GM18868 (cell line): ENCODE measurements at regions not wholly inside any gene's neighbourhood (a gene's known extent, or its start where the extent isn't known, plus 50 kb on each side); places are given as distances from the start of the nearest gene placed in this dataset.

Source experiments
- ATAC-seq: cut with Tn5 transposase; IDR thresholded peaks from one replicate; pipeline ENCODE4 v1.9.1; 2021; ENCODE audit warnings: mild to moderate bottlenecking, moderate library complexity; ENCODE audit not compliant: unreplicated experiment

DNA sequence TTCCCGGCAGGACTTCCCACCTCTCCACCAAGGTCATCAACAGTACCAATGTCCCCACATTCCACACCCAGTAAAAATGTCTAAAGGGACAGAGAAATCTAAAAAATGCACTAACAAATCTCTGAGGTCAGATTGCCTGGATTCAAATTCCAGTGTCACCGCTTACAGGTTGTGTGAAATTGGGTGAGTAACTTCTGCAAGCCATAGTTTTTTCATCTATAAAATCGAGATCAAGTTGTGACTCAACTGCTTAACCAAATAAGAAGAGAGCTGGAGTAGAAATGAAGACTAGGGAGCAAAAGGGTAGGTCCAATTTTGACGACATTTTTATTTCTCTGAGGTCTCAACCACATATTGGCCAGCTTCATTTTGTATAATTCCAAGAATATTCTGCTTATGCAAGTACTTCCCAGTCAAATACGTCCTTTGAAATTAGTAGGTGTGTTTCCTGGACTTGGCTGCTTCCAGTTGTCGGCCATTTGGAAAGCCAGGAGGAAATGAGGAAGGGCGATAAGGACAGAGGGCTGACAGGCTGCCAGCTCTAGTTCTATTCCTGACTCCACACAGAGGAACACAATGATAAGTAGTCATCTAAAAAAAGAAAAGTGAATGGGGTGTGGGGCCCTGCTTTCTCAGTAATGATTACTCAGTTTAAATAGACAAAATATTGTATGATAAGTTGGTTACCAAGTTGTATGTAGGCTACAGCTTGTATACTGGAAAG is 57.7 kb upstream of the ZC3H11B start:
- no peak for ATAC-seq

DNA sequence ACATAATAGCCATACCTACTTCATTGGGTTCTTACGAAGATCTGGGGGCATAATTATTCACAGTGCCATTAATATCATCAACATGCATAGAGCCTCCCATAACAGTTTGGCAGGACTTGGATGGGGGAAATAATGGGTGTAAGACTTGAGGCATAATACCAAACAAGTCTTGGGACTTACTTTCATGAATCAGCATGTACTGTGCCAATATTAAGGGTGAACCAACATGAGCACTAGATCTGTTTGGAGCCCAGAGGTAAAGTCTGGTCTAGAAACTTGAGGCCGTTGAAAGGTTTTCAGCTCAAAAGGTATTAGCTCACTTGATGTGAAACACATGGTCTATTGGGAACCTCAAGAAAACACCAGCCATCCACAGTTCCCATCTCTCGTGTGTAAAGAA is 56.7 kb upstream of the ZC3H11B start:
- no peak for ATAC-seq

DNA sequence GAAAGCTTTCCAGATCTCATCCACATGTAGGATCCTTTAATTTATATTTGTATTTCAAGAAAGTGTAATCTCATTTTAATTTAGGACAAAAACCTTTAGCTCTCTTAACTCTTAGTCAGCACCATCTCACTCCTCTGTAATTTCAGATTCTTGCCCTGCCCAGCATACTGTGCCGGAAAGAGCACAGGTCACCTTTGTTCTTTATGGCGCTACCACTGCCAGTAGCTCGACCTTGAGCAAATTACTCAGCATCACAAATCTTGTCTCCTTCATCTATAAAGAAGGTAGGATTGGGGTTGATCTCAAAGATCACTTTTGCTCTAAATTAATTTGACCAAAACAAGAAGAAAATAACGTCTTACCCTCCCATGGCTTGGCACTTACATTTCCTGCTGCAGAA is 56.1 kb upstream of the ZC3H11B start:
- ATAC-seq, result no peak

DNA sequence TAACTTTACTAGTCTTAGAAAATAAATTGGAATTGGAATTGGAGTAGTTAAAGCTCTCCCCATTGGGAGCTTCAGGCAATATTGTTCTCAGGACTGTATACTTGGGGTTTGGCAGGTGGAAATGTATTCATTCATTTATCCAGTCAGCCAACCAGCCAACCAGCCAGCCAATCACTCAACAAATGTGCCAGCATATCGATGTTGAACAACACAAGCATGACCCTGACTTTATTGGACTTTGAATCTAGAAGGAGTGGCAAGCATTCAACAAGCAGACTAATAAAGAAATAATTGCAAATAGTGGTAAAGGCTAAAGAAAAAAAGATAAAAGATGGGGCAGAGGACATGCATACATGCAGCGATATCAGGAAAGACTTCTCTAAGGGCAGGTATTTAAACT is 55.5 kb upstream of the ZC3H11B start:
- no peak for ATAC-seq

DNA sequence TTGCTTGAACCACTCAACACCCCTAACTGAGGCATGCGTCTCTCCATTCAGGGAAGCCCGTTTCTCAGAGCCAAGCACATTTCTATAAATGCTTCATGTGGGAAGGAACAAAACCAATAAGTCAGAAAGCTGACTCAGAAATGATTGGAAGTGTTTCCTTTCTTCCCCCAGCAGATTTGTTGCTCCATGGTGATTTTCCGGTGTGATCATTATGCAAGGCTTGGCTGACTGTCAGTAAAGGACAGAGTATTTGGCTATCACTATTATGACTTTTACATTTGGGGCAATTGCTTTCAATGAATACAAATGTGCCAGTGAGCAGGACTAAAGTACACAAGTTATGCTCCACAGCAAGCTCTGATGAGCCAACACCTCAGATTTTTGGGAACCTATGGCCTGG is 53.3 kb upstream of the ZC3H11B start:
- ATAC-seq, result no peak

DNA sequence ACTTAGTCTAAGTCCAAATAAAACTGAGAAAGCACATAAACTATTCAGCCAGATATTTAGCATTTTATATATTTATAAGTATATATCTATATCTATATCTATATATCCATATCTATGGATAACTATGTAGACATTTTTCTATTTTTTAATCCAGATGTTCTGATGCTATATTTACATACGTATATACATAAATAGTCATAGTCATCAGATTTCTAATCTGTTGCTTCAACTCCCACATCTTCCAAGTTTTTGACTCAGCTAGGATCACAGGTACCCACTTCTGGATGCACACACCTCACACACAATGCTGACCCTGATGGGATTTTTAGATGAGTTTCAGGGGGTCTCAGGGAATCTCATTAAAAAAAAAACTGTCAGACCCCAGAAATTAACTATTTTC is 52.2 kb upstream of the ZC3H11B start:
- ATAC-seq, result no peak

DNA sequence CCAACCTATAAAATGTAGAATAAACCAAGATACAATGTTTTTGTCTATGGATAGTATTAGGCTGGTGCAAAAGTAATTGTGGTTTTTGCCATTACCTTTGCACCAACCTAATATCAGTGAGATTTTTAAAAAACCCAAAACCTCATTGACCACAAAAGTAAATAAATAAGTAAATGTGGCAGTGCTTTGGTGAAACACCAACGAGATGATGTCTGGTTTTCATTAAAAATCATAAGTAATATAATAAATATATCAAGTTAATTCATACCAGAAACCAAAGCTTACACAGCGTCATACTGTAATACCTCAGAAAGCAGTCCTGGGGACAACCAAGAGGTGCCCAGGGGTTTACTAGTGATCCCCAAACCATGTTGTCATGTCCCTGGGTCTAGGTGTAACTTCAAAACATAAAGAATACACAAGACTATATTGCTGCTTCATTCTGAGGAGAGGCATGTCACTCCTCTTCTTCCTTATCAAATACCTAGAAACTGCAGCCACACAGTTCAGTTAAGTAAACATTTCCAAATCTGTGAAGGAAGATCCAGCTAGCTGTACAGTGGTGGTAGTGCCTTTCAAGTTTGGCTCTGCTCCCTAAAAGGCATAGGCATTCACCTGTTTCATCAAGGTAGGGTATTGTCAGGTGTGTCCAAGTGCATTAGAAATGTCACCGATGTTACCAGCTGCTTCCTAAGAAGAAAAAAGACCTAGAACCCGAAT is 51.6 kb upstream of the ZC3H11B start:
- ATAC-seq, result no peak
